ENCODE measurements at regions not wholly inside any gene's neighbourhood (a gene's known extent, or its start where the extent isn't known, plus 50 kb on each side); places are given as distances from the start of the nearest gene placed in this dataset.

DNA sequence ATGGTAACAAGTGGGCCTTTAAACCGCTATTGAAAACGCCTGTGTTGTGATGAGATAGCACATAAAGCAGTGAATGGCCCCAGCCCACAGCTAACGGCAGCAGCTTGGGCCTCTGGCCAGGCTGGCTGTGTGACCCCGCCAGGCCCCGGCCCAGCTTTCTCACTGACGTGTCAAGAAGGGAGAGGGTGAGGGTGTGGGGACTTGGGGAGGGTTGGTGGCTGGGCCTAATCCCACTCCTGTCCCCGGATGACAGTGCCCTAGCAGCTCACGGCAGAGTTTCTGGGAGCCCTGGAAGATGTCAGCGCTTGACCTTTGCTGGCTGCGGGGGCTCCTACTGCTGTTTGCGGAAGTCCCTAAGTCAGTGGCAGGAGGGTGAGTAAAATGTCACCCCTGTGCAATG, 88.9 kb upstream of the SHH start:
- H3K9me3 ChIP-seq (ENCODE audit: control extremely low read depth in 1 of 3, control insufficient read depth in 2 of 3, insufficient read depth in 1 of 3, low read length in 2 of 3): peaks cover 0 to 39% (median 0%) of the 10 kb centered on the region in 3 donors
- TF ChIP-seq EZH2 (IDR thresholded peaks at IDR 0.05; ENCODE audit: borderline replicate concordance, insufficient read depth, low read depth, low read length, poor library complexity, severe bottlenecking): no peak
- TF ChIP-seq, protein P1, sequence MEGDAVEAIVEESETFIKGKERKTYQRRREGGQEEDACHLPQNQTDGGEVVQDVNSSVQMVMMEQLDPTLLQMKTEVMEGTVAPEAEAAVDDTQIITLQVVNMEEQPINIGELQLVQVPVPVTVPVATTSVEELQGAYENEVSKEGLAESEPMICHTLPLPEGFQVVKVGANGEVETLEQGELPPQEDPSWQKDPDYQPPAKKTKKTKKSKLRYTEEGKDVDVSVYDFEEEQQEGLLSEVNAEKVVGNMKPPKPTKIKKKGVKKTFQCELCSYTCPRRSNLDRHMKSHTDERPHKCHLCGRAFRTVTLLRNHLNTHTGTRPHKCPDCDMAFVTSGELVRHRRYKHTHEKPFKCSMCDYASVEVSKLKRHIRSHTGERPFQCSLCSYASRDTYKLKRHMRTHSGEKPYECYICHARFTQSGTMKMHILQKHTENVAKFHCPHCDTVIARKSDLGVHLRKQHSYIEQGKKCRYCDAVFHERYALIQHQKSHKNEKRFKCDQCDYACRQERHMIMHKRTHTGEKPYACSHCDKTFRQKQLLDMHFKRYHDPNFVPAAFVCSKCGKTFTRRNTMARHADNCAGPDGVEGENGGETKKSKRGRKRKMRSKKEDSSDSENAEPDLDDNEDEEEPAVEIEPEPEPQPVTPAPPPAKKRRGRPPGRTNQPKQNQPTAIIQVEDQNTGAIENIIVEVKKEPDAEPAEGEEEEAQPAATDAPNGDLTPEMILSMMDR (IDR thresholded peaks at IDR 0.05): no peak
- DNase-seq (no peak), ATAC-seq (ENCODE audit: low read depth) (no peak)
- intact Hi-C loops (cut with micrococcal nuclease): no loop called here
- ChIA-PET CTCF (no interaction called here), POLR2A (no interaction called here)
- no peak overlapping the region for H2AFZ ChIP-seq (ENCODE audit: insufficient read depth, low read depth, low read length, poor library complexity, severe bottlenecking)
- H3K27me3 ChIP-seq (replicated peaks in 1 of 4; ENCODE audit: control extremely low read depth in 1 of 4, control insufficient read depth in 3 of 4, insufficient read depth in 4 of 4, low read length in 3 of 4): no peaks in the 10 kb centered on the region
- H3K4me3 ChIP-seq (ENCODE audit: control extremely low read depth in 1 of 5, extremely low read depth in 1 of 5, insufficient read depth in 1 of 5, low read depth in 2 of 5, low read length in 4 of 5): no peak overlapping the region
- no peaks in the 10 kb centered on the region for H3K36me3 ChIP-seq (replicated peaks in 1 of 2; ENCODE audit: control extremely low read depth in 1 of 2, control insufficient read depth in 1 of 2, extremely low read depth in 1 of 2, insufficient read depth in 2 of 2, low read length in 1 of 2)
- peaks cover 3% of the 10 kb centered on the region for H3K9me3 Mint-ChIP-seq (ENCODE audit: insufficient read depth)
- WGBS (ENCODE audit: insufficient coverage): 79% methylated on average over 11 of the region's 11 CpGs
- H3K4me2 ChIP-seq (replicated peaks; ENCODE audit: low read depth, low read length, poor library complexity, severe bottlenecking): no peak overlapping the region
- no peaks in the 10 kb centered on the region for H4K20me1 ChIP-seq (ENCODE audit: control insufficient read depth, insufficient read depth, low read length, poor library complexity, severe bottlenecking)
- no peaks in the 10 kb centered on the region for H3K4me1 ChIP-seq (ENCODE audit: control insufficient read depth in 2 of 2, insufficient read depth in 2 of 2, low read length in 2 of 2)
- H3K27ac Mint-ChIP-seq: no peak overlapping the region
- no peaks in the 10 kb centered on the region for H3K27me3 Mint-ChIP-seq
- H3K9ac ChIP-seq (ENCODE audit: low read length): no peak overlapping the region
- no peak overlapping the region for H3K4me3 Mint-ChIP-seq
- H3K79me2 ChIP-seq (ENCODE audit: control insufficient read depth, insufficient read depth, low read length): no peaks in the 10 kb centered on the region
- no peaks in the 10 kb centered on the region for H3K4me1 Mint-ChIP-seq
- no peak overlapping the region for H3K27ac ChIP-seq (ENCODE audit: low read length in 2 of 2)

DNA sequence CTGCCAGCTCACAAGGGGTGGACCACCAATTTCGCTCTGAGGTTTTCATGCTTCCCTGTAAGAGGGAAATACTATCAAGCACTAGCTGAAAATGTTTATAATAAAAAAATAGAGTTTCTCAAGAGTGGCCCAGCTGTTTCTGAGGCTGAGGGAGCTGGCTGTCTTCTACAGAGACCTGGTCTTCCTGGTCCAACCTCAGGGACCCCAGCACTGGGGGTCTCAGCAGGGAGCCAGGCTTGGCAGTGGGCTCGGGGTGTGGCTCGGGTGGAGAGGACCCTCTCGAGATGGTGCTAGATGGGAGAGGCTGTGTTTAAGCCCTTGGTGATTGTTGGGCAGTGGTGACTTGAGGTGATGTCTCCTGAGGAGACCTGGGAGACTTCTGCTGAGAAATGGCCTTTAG, 87.3 kb upstream of the SHH start:
- Mint-ChIP-seq H3K4me1 (no peaks in the 10 kb centered on the region), H3K9me3 (ENCODE audit: insufficient read depth) (peaks cover 3% of the 10 kb centered on the region), H3K27ac (no peak overlapping the region), H3K4me3 (no peak overlapping the region), H3K27me3 (no peaks in the 10 kb centered on the region)
- H3K4me3 ChIP-seq (ENCODE audit: control extremely low read depth in 1 of 5, extremely low read depth in 1 of 5, insufficient read depth in 1 of 5, low read depth in 2 of 5, low read length in 4 of 5): no peak overlapping the region
- intact Hi-C loops (cut with micrococcal nuclease): no loop called here
- H3K9ac ChIP-seq (ENCODE audit: low read length): no peak overlapping the region
- no peak for ATAC-seq (ENCODE audit: low read depth)
- no peak for DNase-seq
- no peaks in the 10 kb centered on the region for H3K27me3 ChIP-seq (replicated peaks in 1 of 4; ENCODE audit: control extremely low read depth in 1 of 4, control insufficient read depth in 3 of 4, insufficient read depth in 4 of 4, low read length in 3 of 4)
- CTCF ChIA-PET: no interaction called here
- no peak overlapping the region for H3K4me2 ChIP-seq (replicated peaks; ENCODE audit: low read depth, low read length, poor library complexity, severe bottlenecking)
- H3K4me1 ChIP-seq (ENCODE audit: control insufficient read depth in 2 of 2, insufficient read depth in 2 of 2, low read length in 2 of 2): no peaks in the 10 kb centered on the region
- POLR2A ChIA-PET: no interaction called here
- no peaks in the 10 kb centered on the region for H3K36me3 ChIP-seq (replicated peaks in 1 of 2; ENCODE audit: control extremely low read depth in 1 of 2, control insufficient read depth in 1 of 2, extremely low read depth in 1 of 2, insufficient read depth in 2 of 2, low read length in 1 of 2)
- no peak overlapping the region for H3K27ac ChIP-seq (ENCODE audit: low read length in 2 of 2)
- no peaks in the 10 kb centered on the region for H3K79me2 ChIP-seq (ENCODE audit: control insufficient read depth, insufficient read depth, low read length)
- H4K20me1 ChIP-seq (ENCODE audit: control insufficient read depth, insufficient read depth, low read length, poor library complexity, severe bottlenecking): no peaks in the 10 kb centered on the region
- WGBS (ENCODE audit: insufficient coverage): 77% methylated on average over 3 of the region's 4 CpGs
- H3K9me3 ChIP-seq (ENCODE audit: control extremely low read depth in 1 of 3, control insufficient read depth in 2 of 3, insufficient read depth in 1 of 3, low read length in 2 of 3): peaks cover 0 to 39% (median 0%) of the 10 kb centered on the region in 3 donors
- no peak for TF ChIP-seq EZH2 (IDR thresholded peaks at IDR 0.05; ENCODE audit: borderline replicate concordance, insufficient read depth, low read depth, low read length, poor library complexity, severe bottlenecking)
- TF ChIP-seq, protein P1 (IDR thresholded peaks at IDR 0.05): no peak
- H2AFZ ChIP-seq (ENCODE audit: insufficient read depth, low read depth, low read length, poor library complexity, severe bottlenecking): no peak overlapping the region

Measured in B cell (primary cell).